ENCODE measurements at regions not wholly inside any gene's neighbourhood (a gene's known extent, or its start where the extent isn't known, plus 50 kb on each side); places are given as distances from the start of the nearest gene placed in this dataset.
A peak's percentile ranks its signal among the peaks of the same experiment; 100 is the strongest.

- Histone ChIP-seq H3K4me1 (no peaks in the 10 kb centered on the region), H3K36me3 (no peaks in the 10 kb centered on the region), H3K27me3 (peaks cover 0 to 15% of the 10 kb centered on the region in 2 donors), H3K4me3 (no peak overlapping the region), H3K9me3 (no peaks in the 10 kb centered on the region), H3K27ac (no peak overlapping the region)
- DNase-seq: no peak
- intact Hi-C loops (cut with DNase I; ENCODE audit: low total_unique reads): no loop called here
- TF ChIP-seq CTCF (IDR thresholded peaks at IDR 0.05): no peak
These were observed 89.0 kb upstream of the SELENOP start for GRCh38 chr5:42900734-42901133.

DNA sequence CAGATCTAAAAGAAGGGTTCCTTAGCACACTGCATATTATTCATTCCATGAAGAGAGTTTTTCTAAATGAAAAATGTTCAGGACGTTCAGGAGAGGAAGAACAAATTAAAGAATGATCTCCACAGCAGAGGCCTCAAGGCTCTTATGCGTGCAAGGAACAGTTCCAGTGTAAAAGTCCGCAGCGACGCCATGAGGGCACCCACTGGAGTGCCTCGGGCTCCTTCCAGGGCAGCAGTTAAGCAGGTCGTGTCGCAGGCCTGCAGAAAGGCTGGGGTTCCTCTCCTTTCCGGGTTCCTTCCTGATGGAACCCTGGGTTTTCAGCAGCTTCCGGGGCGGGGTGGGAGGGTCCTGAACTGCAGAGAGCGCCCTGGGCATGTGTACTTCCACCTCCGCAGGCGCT lies 87.1 kb upstream of the SELENOP start:
- no peak overlapping the region for H3K27ac ChIP-seq
- intact Hi-C loops (cut with DNase I; ENCODE audit: low total_unique reads): no loop called here
- peaks cover 0 to 21% of the 10 kb centered on the region in 2 donors for H3K27me3 ChIP-seq
- no peaks in the 10 kb centered on the region for H3K36me3 ChIP-seq
- no peak overlapping the region for H3K4me3 ChIP-seq
- TF ChIP-seq CTCF (IDR thresholded peaks at IDR 0.05): no peak
- no peak for DNase-seq
- H3K9me3 ChIP-seq: no peaks in the 10 kb centered on the region
- H3K4me1 ChIP-seq: no peaks in the 10 kb centered on the region

DNA sequence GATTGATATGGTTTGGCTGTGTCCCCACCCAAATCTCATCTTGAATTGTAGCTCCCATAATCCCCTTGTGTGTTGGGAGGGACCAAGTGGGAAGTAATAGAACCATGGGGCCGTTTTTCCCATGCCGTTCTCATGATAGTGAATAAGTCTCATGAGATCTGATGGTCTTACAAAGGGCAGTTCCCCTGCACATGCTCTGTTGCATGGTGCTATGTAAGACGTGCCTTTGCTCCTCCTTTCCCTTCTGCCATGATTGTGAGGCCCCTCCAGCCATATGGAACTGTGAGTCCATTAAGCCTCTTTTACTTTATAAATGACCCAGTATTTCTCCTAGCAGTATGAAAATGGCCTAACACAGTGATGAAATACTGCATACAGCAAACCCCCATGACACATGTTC lies 84.8 kb upstream of the SELENOP start:
- H3K4me3 ChIP-seq: no peak overlapping the region
- no peak for DNase-seq
- no peak for TF ChIP-seq CTCF (IDR thresholded peaks at IDR 0.05)
- intact Hi-C loops (cut with DNase I; ENCODE audit: low total_unique reads): no loop called here
- H3K9me3 ChIP-seq: no peaks in the 10 kb centered on the region
- H3K27ac ChIP-seq: no peak overlapping the region
- no peaks in the 10 kb centered on the region for H3K4me1 ChIP-seq
- no peaks in the 10 kb centered on the region for H3K36me3 ChIP-seq
- peaks cover 0 to 19% of the 10 kb centered on the region in 2 donors for H3K27me3 ChIP-seq

DNA sequence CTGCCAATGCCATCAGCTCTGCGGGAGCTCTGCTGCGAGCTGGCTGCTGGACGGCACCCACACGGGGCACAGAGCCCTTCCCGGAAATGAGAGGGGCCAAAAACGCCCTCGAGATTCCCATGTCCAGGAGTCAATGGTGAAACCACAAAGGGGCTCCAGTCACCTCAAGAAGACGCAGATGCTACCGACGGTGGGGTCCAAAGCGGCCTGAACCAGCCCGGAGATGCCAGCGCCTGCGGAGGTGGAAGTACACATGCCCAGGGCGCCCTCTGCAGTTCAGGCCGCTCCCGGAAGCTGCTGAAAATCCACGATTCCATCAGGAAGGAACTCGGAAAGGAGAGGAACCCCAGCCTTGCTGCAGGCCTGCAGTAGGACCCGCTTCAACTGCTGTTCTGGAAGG lies 82.4 kb upstream of the SELENOP start:
- Histone ChIP-seq H3K36me3 (no peaks in the 10 kb centered on the region), H3K4me1 (no peaks in the 10 kb centered on the region), H3K9me3 (no peaks in the 10 kb centered on the region), H3K27ac (no peak overlapping the region), H3K27me3 (peaks cover 0 to 15% of the 10 kb centered on the region in 2 donors), H3K4me3 (no peak overlapping the region)
- intact Hi-C loops (cut with DNase I; ENCODE audit: low total_unique reads): no loop called here
- no peak for TF ChIP-seq CTCF (IDR thresholded peaks at IDR 0.05)
- DNase-seq: no peak

GRCh38 chr5:42889311-42889933 lies 77.7 kb upstream of the SELENOP start:
- Histone ChIP-seq H3K36me3 (no peaks in the 10 kb centered on the region), H3K4me3 (no peak overlapping the region), H3K9me3 (no peaks in the 10 kb centered on the region), H3K27ac (no peak overlapping the region), H3K27me3 (peaks cover 0 to 4% of the 10 kb centered on the region in 2 donors), H3K4me1 (no peaks in the 10 kb centered on the region)
- DNase-seq: peak; percentile 75 to 87
- intact Hi-C loops (cut with DNase I; ENCODE audit: low total_unique reads): no loop called here
- TF ChIP-seq CTCF (IDR thresholded peaks at IDR 0.05): peak; percentile 60 to 80

DNA sequence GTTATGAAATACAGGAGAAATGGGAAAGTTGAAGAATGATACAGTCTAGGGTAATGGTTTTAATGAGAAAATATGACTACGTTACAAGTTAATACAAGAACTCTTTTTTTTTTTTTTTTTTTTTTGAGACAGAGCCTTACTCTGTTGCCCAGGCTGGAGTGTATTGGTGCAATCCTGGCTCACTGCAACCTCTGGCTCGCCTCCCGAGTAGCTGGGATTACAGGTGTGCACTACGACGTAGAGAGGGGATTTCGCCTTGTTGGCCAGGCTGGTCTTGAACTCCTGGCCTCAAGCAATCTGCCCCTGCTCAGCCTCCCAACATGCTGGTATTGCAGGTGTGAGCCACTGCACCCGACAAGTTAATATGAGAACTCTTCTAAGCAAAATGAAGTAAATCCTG lies 77.1 kb upstream of the SELENOP start:
- H3K36me3 ChIP-seq: no peaks in the 10 kb centered on the region
- no peak overlapping the region for H3K27ac ChIP-seq
- H3K4me1 ChIP-seq: no peaks in the 10 kb centered on the region
- intact Hi-C loops (cut with DNase I; ENCODE audit: low total_unique reads): no loop called here
- TF ChIP-seq CTCF (IDR thresholded peaks at IDR 0.05): no peak
- no peak overlapping the region for H3K4me3 ChIP-seq
- H3K9me3 ChIP-seq: no peaks in the 10 kb centered on the region
- DNase-seq: no peak
- H3K27me3 ChIP-seq: no peaks in the 10 kb centered on the region

Data from tibial artery (tissue), 4 donors.